ENCODE measurements at regions not wholly inside any gene's neighbourhood (a gene's known extent, or its start where the extent isn't known, plus 50 kb on each side); places are given as distances from the start of the nearest gene placed in this dataset.
"Not testable (repeated sequence)": the region's sequence is repeated elsewhere in the genome, so short reads cannot be mapped to it uniquely, and the experiment has no call there.

- DNase-seq (ENCODE audit: low read depth, low spot score), result no peak
- Histone ChIP-seq H2AFZ (ENCODE audit: control insufficient read depth, low read length) (no peak overlapping the region), H3K36me3 (ENCODE audit: control insufficient read depth in 2 of 2, extremely low read depth in 1 of 2, insufficient read depth in 2 of 2, low read length in 2 of 2) (no peaks in the 10 kb centered on the region), H3K9ac (ENCODE audit: control insufficient read depth, extremely low read depth, insufficient read depth, low read length) (no peak overlapping the region), H3K27me3 (ENCODE audit: control insufficient read depth, extremely low read depth, insufficient read depth, low read length) (no peaks in the 10 kb centered on the region), H3K4me1 (ENCODE audit: control insufficient read depth, extremely low read depth, insufficient read depth, low read length) (peaks cover 12% of the 10 kb centered on the region), H4K20me1 (ENCODE audit: control insufficient read depth, extremely low read depth, insufficient read depth, low read length) (no peaks in the 10 kb centered on the region), H3K9me1 (ENCODE audit: control insufficient read depth, extremely low read depth, insufficient read depth, low read length) (no peaks in the 10 kb centered on the region), H3K9me3 (ENCODE audit: control insufficient read depth, low read depth, low read length) (no peaks in the 10 kb centered on the region), H3K4me3 (ENCODE audit: control insufficient read depth in 2 of 3, extremely low read depth in 1 of 3, insufficient read depth in 2 of 3, low read depth in 1 of 3, low read length in 3 of 3) (no peak overlapping the region), H3K4me2 (ENCODE audit: control insufficient read depth, extremely low read depth, insufficient read depth, low read depth, low read length) (no peak overlapping the region), H3K27ac (ENCODE audit: control insufficient read depth, insufficient read depth, low read length) (no peak overlapping the region), H3K79me2 (ENCODE audit: control insufficient read depth, insufficient read depth, low read length) (no peaks in the 10 kb centered on the region)
- dilution Hi-C loops (cut with MboI; ENCODE audit: extremely low pct_ligation_motif_present, low sequenced_read_pairs), result no loop called here
- TF ChIP-seq EZH2 (IDR thresholded peaks at IDR 0.05; ENCODE audit: low read length) (no peak), CTCF (optimal IDR thresholded peaks at IDR 0.05 in 1 of 3, IDR thresholded peaks at IDR 0.05 in 1 of 3, conservative IDR thresholded peaks at IDR 0.05 in 1 of 3; ENCODE audit: extremely low read depth in 1 of 3, insufficient read depth in 2 of 3, low read length in 3 of 3) (no peak)
- no peak for FAIRE-seq
Observed at GRCh38 chr10:53361936-53362335, 589.4 kb upstream of the MBL2 start.

- dilution Hi-C loops (cut with MboI; ENCODE audit: extremely low pct_ligation_motif_present, low sequenced_read_pairs), result no loop called here
- no peak for DNase-seq (ENCODE audit: low read depth, low spot score)
- no peaks in the 10 kb centered on the region for H3K36me3 ChIP-seq (ENCODE audit: control insufficient read depth in 2 of 2, extremely low read depth in 1 of 2, insufficient read depth in 2 of 2, low read length in 2 of 2)
- no peak overlapping the region for H3K4me2 ChIP-seq (ENCODE audit: control insufficient read depth, extremely low read depth, insufficient read depth, low read depth, low read length)
- H3K9me3 ChIP-seq (ENCODE audit: control insufficient read depth, low read depth, low read length), result no peaks in the 10 kb centered on the region
- TF ChIP-seq CTCF (optimal IDR thresholded peaks at IDR 0.05 in 1 of 3, IDR thresholded peaks at IDR 0.05 in 1 of 3, conservative IDR thresholded peaks at IDR 0.05 in 1 of 3; ENCODE audit: extremely low read depth in 1 of 3, insufficient read depth in 2 of 3, low read length in 3 of 3) (no peak), EZH2 (IDR thresholded peaks at IDR 0.05; ENCODE audit: low read length) (no peak)
- no peak overlapping the region for H3K4me3 ChIP-seq (ENCODE audit: control insufficient read depth in 2 of 3, extremely low read depth in 1 of 3, insufficient read depth in 2 of 3, low read depth in 1 of 3, low read length in 3 of 3)
- H3K4me1 ChIP-seq (ENCODE audit: control insufficient read depth, extremely low read depth, insufficient read depth, low read length), result peaks cover 16% of the 10 kb centered on the region
- H3K27ac ChIP-seq (ENCODE audit: control insufficient read depth, insufficient read depth, low read length), result no peak overlapping the region
- no peak for FAIRE-seq
- no peaks in the 10 kb centered on the region for H3K27me3 ChIP-seq (ENCODE audit: control insufficient read depth, extremely low read depth, insufficient read depth, low read length)
- H3K9me1 ChIP-seq (ENCODE audit: control insufficient read depth, extremely low read depth, insufficient read depth, low read length), result no peaks in the 10 kb centered on the region
- H3K9ac ChIP-seq (ENCODE audit: control insufficient read depth, extremely low read depth, insufficient read depth, low read length), result no peak overlapping the region
- H2AFZ ChIP-seq (ENCODE audit: control insufficient read depth, low read length), result no peak overlapping the region
- H3K79me2 ChIP-seq (ENCODE audit: control insufficient read depth, insufficient read depth, low read length), result no peaks in the 10 kb centered on the region
- no peaks in the 10 kb centered on the region for H4K20me1 ChIP-seq (ENCODE audit: control insufficient read depth, extremely low read depth, insufficient read depth, low read length)
Observed at GRCh38 chr10:53361281-53361680, 588.7 kb upstream of the MBL2 start.

GRCh38 chr10:53358978-53359377, 586.4 kb upstream of the MBL2 start:
- H3K4me3 ChIP-seq (ENCODE audit: control insufficient read depth in 2 of 3, extremely low read depth in 1 of 3, insufficient read depth in 2 of 3, low read depth in 1 of 3, low read length in 3 of 3); dilution Hi-C loops (cut with MboI; ENCODE audit: extremely low pct_ligation_motif_present, low sequenced_read_pairs); H2AFZ ChIP-seq (ENCODE audit: control insufficient read depth, low read length); FAIRE-seq; H3K36me3 ChIP-seq (ENCODE audit: control insufficient read depth in 2 of 2, extremely low read depth in 1 of 2, insufficient read depth in 2 of 2, low read length in 2 of 2); H3K9me3 ChIP-seq (ENCODE audit: control insufficient read depth, low read depth, low read length); H3K4me2 ChIP-seq (ENCODE audit: control insufficient read depth, extremely low read depth, insufficient read depth, low read depth, low read length); H4K20me1 ChIP-seq (ENCODE audit: control insufficient read depth, extremely low read depth, insufficient read depth, low read length); H3K9me1 ChIP-seq (ENCODE audit: control insufficient read depth, extremely low read depth, insufficient read depth, low read length); DNase-seq (ENCODE audit: low read depth, low spot score); H3K27me3 ChIP-seq (ENCODE audit: control insufficient read depth, extremely low read depth, insufficient read depth, low read length); H3K9ac ChIP-seq (ENCODE audit: control insufficient read depth, extremely low read depth, insufficient read depth, low read length); H3K27ac ChIP-seq (ENCODE audit: control insufficient read depth, insufficient read depth, low read length); H3K79me2 ChIP-seq (ENCODE audit: control insufficient read depth, insufficient read depth, low read length): not testable (repeated sequence)
- H3K4me1 ChIP-seq (ENCODE audit: control insufficient read depth, extremely low read depth, insufficient read depth, low read length), result peaks cover 16% of the 10 kb centered on the region
